Activated CD8-positive, alpha-beta memory T cell treated with anti-CD3 and anti-CD28 coated beads for 1 hour (primary cell): ENCODE measurements at regions not wholly inside any gene's neighbourhood (a gene's known extent, or its start where the extent isn't known, plus 50 kb on each side); places are given as distances from the start of the nearest gene placed in this dataset.
"Not testable (repeated sequence)": the region's sequence is repeated elsewhere in the genome, so short reads cannot be mapped to it uniquely, and the experiment has no call there.

Experiments
- DNase-seq, 2 donors: peaks; one replicate each; pipeline ENCODE4 v3.0.0-alpha.2; 2020; ENCODE audit warnings: low read depth in 1 of 2; ENCODE audit errors: extremely low read depth in 1 of 2

- no peak for DNase-seq
Observed at GRCh38 chr3:188972310-188972709, 199.5 kb upstream of the TPRG1 start.

GRCh38 chr3:188974856-188975599, 196.7 kb upstream of the TPRG1 start:
- no peak for DNase-seq

- DNase-seq = no peak
Observed at GRCh38 chr3:188975600-188976314, 196.0 kb upstream of the TPRG1 start.

GRCh38 chr3:188976407-188976806, 195.4 kb upstream of the TPRG1 start:
- no peak for DNase-seq

- no peak for DNase-seq
Observed at GRCh38 chr3:188978421-188979171, 193.2 kb upstream of the TPRG1 start.

- no peak for DNase-seq
Observed at GRCh38 chr3:188979248-188979647, 192.5 kb upstream of the TPRG1 start.

- DNase-seq = no peak
Observed at GRCh38 chr3:188979669-188980310, 192.0 kb upstream of the TPRG1 start.

- DNase-seq = no peak
Observed at GRCh38 chr3:188993181-188993580, 178.6 kb upstream of the TPRG1 start.

GRCh38 chr3:189001559-189001958, 170.2 kb upstream of the TPRG1 start:
- DNase-seq = no peak

- no peak for DNase-seq
Observed at GRCh38 chr3:189003410-189003809, 168.4 kb upstream of the TPRG1 start.

- DNase-seq = no peak
Observed at GRCh38 chr3:189013224-189013888, 158.4 kb upstream of the TPRG1 start.

GRCh38 chr3:189014526-189014925, 157.2 kb upstream of the TPRG1 start:
- DNase-seq = no peak

- not testable (repeated sequence) for DNase-seq
Observed at GRCh38 chr3:189022576-189023466, 148.9 kb upstream of the TPRG1 start.

- DNase-seq = no peak
Observed at GRCh38 chr3:189025866-189026265, 145.9 kb upstream of the TPRG1 start.

GRCh38 chr3:189027626-189028155, 144.1 kb upstream of the TPRG1 start:
- no peak for DNase-seq

- no peak for DNase-seq
Observed at GRCh38 chr3:189038773-189039745, 132.7 kb upstream of the TPRG1 start.

- no peak for DNase-seq
Observed at GRCh38 chr3:189040656-189041335, 131.0 kb upstream of the TPRG1 start.
